ENCODE measurements at regions not wholly inside any gene's neighbourhood (a gene's known extent, or its start where the extent isn't known, plus 50 kb on each side); places are given as distances from the start of the nearest gene placed in this dataset.

DNA sequence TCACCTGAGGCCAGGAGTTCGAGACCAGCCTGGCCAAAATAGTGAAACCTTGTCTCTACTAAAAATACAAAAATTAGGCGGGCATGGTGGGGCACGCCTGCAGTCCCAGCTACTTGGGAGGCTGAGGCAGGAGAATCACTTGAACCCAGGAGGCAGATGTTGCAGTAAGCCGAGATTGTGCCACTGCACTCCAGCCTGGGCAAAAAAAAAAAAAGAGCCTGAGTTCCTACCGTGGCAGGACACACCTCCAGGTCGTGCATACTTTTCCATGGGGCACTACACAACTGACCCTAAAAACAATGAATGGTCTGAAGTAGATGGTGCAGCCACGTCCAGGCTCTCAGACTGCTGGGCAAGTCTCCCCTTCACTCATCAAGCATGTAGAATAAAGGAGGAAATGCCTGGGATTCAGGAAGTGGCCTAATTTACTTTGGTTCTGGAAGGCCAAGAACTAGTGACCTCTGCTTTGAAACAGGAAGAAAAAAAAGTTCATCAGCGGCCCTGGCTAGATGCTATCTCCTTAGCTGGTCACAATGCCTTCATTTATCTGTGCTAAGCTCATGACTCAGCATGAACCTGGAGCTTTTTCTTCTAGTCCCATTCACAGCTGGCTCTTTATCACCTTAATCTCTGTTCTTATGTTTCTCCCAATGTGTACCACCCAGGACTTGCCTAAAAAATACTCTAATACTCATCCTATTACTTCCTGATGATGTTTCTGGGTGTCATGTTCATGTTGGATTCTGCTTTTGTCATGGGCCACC, 55.8 kb upstream of the OR6J1 start:
- no peaks in the 10 kb centered on the region for H3K27me3 ChIP-seq (ENCODE audit: control insufficient read depth in 1 of 2, insufficient read depth in 2 of 2, low read length in 2 of 2)
- no peaks in the 10 kb centered on the region for H3K9me3 ChIP-seq (ENCODE audit: control insufficient read depth in 1 of 2, low read length in 2 of 2)
- no peaks in the 10 kb centered on the region for H3K4me1 ChIP-seq (ENCODE audit: control insufficient read depth in 1 of 2, insufficient read depth in 2 of 2, low read length in 2 of 2)
- no peak overlapping the region for H3K9ac ChIP-seq (ENCODE audit: low read depth in 1 of 2, low read length in 2 of 2)
- H3K27ac ChIP-seq (ENCODE audit: low read depth, low read length), result no peak overlapping the region
- H3K4me3 ChIP-seq (ENCODE audit: low read depth in 1 of 2, low read length in 2 of 2), result no peak overlapping the region
- H3K36me3 ChIP-seq (ENCODE audit: control insufficient read depth in 1 of 2, insufficient read depth in 2 of 2, low read length in 2 of 2), result no peaks in the 10 kb centered on the region

DNA sequence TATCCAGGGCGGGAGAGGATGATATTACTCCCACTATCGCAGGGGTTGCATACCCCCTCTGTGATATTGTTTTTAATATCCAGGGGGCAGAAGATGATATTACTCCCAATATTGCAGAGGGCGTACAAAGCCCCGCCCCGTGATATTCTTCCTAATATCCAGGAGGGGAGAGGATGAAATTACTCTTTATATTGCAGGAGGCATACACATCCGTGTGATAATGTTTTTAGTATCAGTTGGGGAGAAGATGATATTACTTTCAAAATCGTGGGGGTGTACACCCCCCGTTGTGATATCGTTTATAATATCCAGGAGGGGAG, 52.9 kb upstream of the OXA1L start:
- no peaks in the 10 kb centered on the region for H3K9me3 ChIP-seq (ENCODE audit: control insufficient read depth in 1 of 2, low read length in 2 of 2)
- H3K27ac ChIP-seq (ENCODE audit: low read depth, low read length), result no peak overlapping the region
- peaks cover 3% of the 10 kb centered on the region in 2 donors for H3K4me1 ChIP-seq (ENCODE audit: control insufficient read depth in 1 of 2, insufficient read depth in 2 of 2, low read length in 2 of 2)
- H3K36me3 ChIP-seq (ENCODE audit: control insufficient read depth in 1 of 2, insufficient read depth in 2 of 2, low read length in 2 of 2), result no peaks in the 10 kb centered on the region
- H3K4me3 ChIP-seq (ENCODE audit: low read depth in 1 of 2, low read length in 2 of 2), result peak overlapping the region; percentile 55 to 71
- H3K9ac ChIP-seq (ENCODE audit: low read depth in 1 of 2, low read length in 2 of 2), result peak overlapping the region in 1 of 2 donors; percentile 51
- peaks cover 0 to 5% of the 10 kb centered on the region in 2 donors for H3K27me3 ChIP-seq (ENCODE audit: control insufficient read depth in 1 of 2, insufficient read depth in 2 of 2, low read length in 2 of 2)

DNA sequence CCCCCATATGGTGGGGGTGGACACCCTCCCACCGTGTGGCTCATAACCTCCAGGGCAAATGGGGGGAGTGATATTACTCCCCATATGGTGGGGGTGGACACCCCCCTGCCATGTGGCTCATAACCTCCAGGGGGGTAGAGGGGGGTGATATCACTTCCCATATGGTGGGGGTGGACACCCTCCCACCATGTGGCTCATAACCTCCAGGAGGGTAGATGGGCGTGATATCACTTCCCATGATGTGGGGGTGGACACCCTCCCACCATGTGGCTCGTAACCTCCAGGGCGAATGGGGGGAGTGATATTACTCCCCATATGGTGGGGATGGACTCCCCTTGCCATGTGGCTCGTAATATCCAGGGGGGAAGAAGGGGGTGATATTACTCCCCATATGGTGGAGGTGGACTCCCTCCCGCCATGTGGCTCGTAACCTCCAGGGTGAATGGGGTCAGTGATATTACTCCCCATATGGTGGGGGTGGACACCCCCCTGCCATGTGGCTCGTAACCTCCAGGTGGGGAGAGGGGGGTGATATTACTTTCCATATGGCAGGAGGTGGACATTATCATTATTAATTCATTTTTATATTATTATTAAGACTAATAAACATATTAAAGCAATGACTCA, 51.2 kb upstream of the OXA1L start:
- no peaks in the 10 kb centered on the region for H3K9me3 ChIP-seq (ENCODE audit: control insufficient read depth in 1 of 2, low read length in 2 of 2)
- peaks cover 3% of the 10 kb centered on the region in 2 donors for H3K4me1 ChIP-seq (ENCODE audit: control insufficient read depth in 1 of 2, insufficient read depth in 2 of 2, low read length in 2 of 2)
- H3K36me3 ChIP-seq (ENCODE audit: control insufficient read depth in 1 of 2, insufficient read depth in 2 of 2, low read length in 2 of 2), result no peaks in the 10 kb centered on the region
- no peak overlapping the region for H3K27ac ChIP-seq (ENCODE audit: low read depth, low read length)
- no peak overlapping the region for H3K4me3 ChIP-seq (ENCODE audit: low read depth in 1 of 2, low read length in 2 of 2)
- H3K9ac ChIP-seq (ENCODE audit: low read depth in 1 of 2, low read length in 2 of 2), result no peak overlapping the region
- peaks cover 0 to 5% of the 10 kb centered on the region in 2 donors for H3K27me3 ChIP-seq (ENCODE audit: control insufficient read depth in 1 of 2, insufficient read depth in 2 of 2, low read length in 2 of 2)

DNA sequence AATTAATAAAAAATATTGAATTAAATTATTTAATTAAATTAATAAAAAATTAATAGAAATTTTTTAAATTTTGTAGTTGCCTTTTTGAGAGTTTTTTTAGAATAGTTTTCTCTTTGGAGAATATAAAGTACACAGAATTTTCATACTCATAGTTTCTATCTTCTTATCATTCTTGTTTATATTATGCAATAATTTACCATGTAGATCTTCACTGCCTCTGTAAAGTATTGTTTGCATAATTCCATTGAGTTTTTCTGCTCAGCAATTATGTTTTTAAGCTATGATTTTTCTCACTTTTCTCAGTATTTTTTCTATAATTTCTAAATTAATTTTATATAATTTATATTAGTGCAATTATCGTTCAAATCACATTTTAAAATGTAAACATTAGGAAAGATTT, 50.6 kb upstream of the OXA1L start:
- no peak overlapping the region for H3K4me3 ChIP-seq (ENCODE audit: low read depth in 1 of 2, low read length in 2 of 2)
- H3K36me3 ChIP-seq (ENCODE audit: control insufficient read depth in 1 of 2, insufficient read depth in 2 of 2, low read length in 2 of 2), result no peaks in the 10 kb centered on the region
- no peak overlapping the region for H3K27ac ChIP-seq (ENCODE audit: low read depth, low read length)
- peaks cover 0 to 5% of the 10 kb centered on the region in 2 donors for H3K27me3 ChIP-seq (ENCODE audit: control insufficient read depth in 1 of 2, insufficient read depth in 2 of 2, low read length in 2 of 2)
- no peak overlapping the region for H3K9ac ChIP-seq (ENCODE audit: low read depth in 1 of 2, low read length in 2 of 2)
- H3K4me1 ChIP-seq (ENCODE audit: control insufficient read depth in 1 of 2, insufficient read depth in 2 of 2, low read length in 2 of 2), result peaks cover 3% of the 10 kb centered on the region in 2 donors
- H3K9me3 ChIP-seq (ENCODE audit: control insufficient read depth in 1 of 2, low read length in 2 of 2), result no peaks in the 10 kb centered on the region
